CD14-positive monocyte (primary cell): ENCODE measurements at regions not wholly inside any gene's neighbourhood (a gene's known extent, or its start where the extent isn't known, plus 50 kb on each side); places are given as distances from the start of the nearest gene placed in this dataset.

Experiments used
- DNase-seq, 3 donors: peaks; one replicate each; pipeline ENCODE4 v3.0.0-alpha.2; 2011 to 2022
- H2AFZ ChIP-seq: 2 replicates; pipeline ENCODE4 v1.6.0; 2012; ENCODE audit warnings: mild to moderate bottlenecking, low read depth, low read length, inconsistent platforms; ENCODE audit not compliant: insufficient read depth, poor library complexity, severe bottlenecking
- H3K27ac ChIP-seq, 2 donors: 1 replicate in 1 of 2; 2 replicates in 1 of 2; pipeline ENCODE4 v1.5.1; 2012 to 2013; ENCODE audit warnings: low read length in 2 of 2, control low read depth in 1 of 2, inconsistent platforms in 1 of 2, low read depth in 1 of 2, mild to moderate bottlenecking in 1 of 2
- H3K27me3 ChIP-seq, 2 donors: one replicate each; pipeline versions ENCODE4 v1.6.0 to v1.6.1; 2011 to 2013; ENCODE audit warnings: low read length in 2 of 2; ENCODE audit not compliant: control insufficient read depth in 2 of 2, insufficient read depth in 2 of 2
- H3K36me3 ChIP-seq, 2 donors: replicated peaks in 1 of 2; 1 replicate in 1 of 2; 2 replicates in 1 of 2; pipeline versions ENCODE4 v1.5.1 to v1.6.1; 2012 to 2013; ENCODE audit warnings: low read length in 2 of 2, control low read depth in 1 of 2, inconsistent platforms in 1 of 2, mild to moderate bottlenecking in 1 of 2; ENCODE audit not compliant: insufficient read depth in 2 of 2, control insufficient read depth in 1 of 2
- H3K4me1 ChIP-seq, 2 donors: 1 replicate in 1 of 2; 2 replicates in 1 of 2; pipeline versions ENCODE4 v1.5.1 to v1.6.1; 2012 to 2013; ENCODE audit warnings: low read length in 2 of 2, control low read depth in 1 of 2, inconsistent platforms in 1 of 2, mild to moderate bottlenecking in 1 of 2, moderate library complexity in 1 of 2; ENCODE audit not compliant: insufficient read depth in 2 of 2, control insufficient read depth in 1 of 2
- H3K4me2 ChIP-seq: replicated peaks from 2 replicates; pipeline ENCODE3; 2012; ENCODE audit warnings: low read length, moderate library complexity, mild to moderate bottlenecking; ENCODE audit not compliant: poor library complexity, severe bottlenecking; ENCODE audit errors: extremely low read depth
- H3K4me3 ChIP-seq, 3 experiments: fragments of 200-600 bp in 1 of 3; sonication (generic) in 1 of 3; replicated peaks in 1 of 3; 1 replicate in 2 of 3; 2 replicates in 1 of 3; pipeline ENCODE4 v1.5.1; 2011 to 2013; ENCODE audit warnings: low read length in 3 of 3, mild to moderate bottlenecking in 3 of 3, control low read depth in 2 of 3, low read depth in 2 of 3, inconsistent platforms in 1 of 3, moderate library complexity in 1 of 3
- H3K79me2 ChIP-seq: 2 replicates; pipeline ENCODE4 v1.6.0; 2012; ENCODE audit warnings: mild to moderate bottlenecking, control low read depth, inconsistent platforms, low read length, moderate library complexity; ENCODE audit not compliant: insufficient read depth
- H3K9ac ChIP-seq: 2 replicates; pipeline ENCODE4 v1.6.0; 2017; ENCODE audit warnings: low read length, mild to moderate bottlenecking; ENCODE audit not compliant: insufficient read depth, poor library complexity, severe bottlenecking
- H3K9me3 ChIP-seq, 2 donors: replicated peaks in 1 of 2; 1 replicate in 1 of 2; 2 replicates in 1 of 2; pipeline versions ENCODE4 v1.5.1 to v1.6.1; 2012 to 2013; ENCODE audit warnings: low read length in 2 of 2, control low read depth in 1 of 2; ENCODE audit not compliant: control insufficient read depth in 1 of 2, insufficient read depth in 1 of 2
- H4K20me1 ChIP-seq: 2 replicates; pipeline ENCODE4 v1.6.0; 2012; ENCODE audit warnings: mild to moderate bottlenecking, low read length, control low read depth, moderate library complexity; ENCODE audit not compliant: insufficient read depth
- H3K27ac Mint-ChIP-seq, 7 donors: one replicate each; pipeline ENCODE4 v1.8.0; 2020; ENCODE audit warnings: mild to moderate bottlenecking in 7 of 7, mixed read lengths in 7 of 7, moderate library complexity in 6 of 7, inconsistent platforms in 2 of 7
- H3K27me3 Mint-ChIP-seq, 3 donors: one replicate each; pipeline ENCODE4 v1.8.0; 2021 to 2022; ENCODE audit warnings: low read depth in 3 of 3, mild to moderate bottlenecking in 3 of 3, mixed read lengths in 3 of 3, moderate library complexity in 3 of 3, inconsistent platforms in 1 of 3
- H3K36me3 Mint-ChIP-seq, 2 donors: one replicate each; pipeline ENCODE4 v1.8.0; 2020; ENCODE audit warnings: mixed read lengths in 2 of 2, inconsistent platforms in 1 of 2, mild to moderate bottlenecking in 1 of 2
- H3K4me1 Mint-ChIP-seq: one replicate; pipeline ENCODE4 v1.8.0; 2020; ENCODE audit warnings: mild to moderate bottlenecking, mixed read lengths
- H3K4me3 Mint-ChIP-seq, 2 donors: one replicate each; pipeline ENCODE4 v1.8.0; 2020; ENCODE audit warnings: mild to moderate bottlenecking in 2 of 2, mixed read lengths in 2 of 2, moderate library complexity in 1 of 2
- H3K9me3 Mint-ChIP-seq, 7 donors: one replicate each; pipeline ENCODE4 v1.8.0; 2020 to 2022; ENCODE audit warnings: mixed read lengths in 7 of 7, mild to moderate bottlenecking in 6 of 7, moderate library complexity in 6 of 7, inconsistent platforms in 2 of 7
- WGBS: methylation state at CpG from one replicate; pipeline ENCODE4 v1.1.5; 2013; ENCODE audit warnings: missing lambda C conversion rate; ENCODE audit not compliant: insufficient coverage; 5-methylcytosine and 5-hydroxymethylcytosine counted together
- intact Hi-C, 2 donors: fragments of 100-400 bp; cut with micrococcal nuclease; formaldehyde crosslinking; loops; one replicate each; pipeline versions ENCODE4 v1.15.0 to v1.15.1; 2023
- TF ChIP-seq, protein P1 (sequence below): fragments of 200-600 bp; IDR thresholded peaks from one replicate; pipeline ENCODE4 v1.8.0; 2022; ENCODE audit warnings: antibody characterized with exemption, mild to moderate bottlenecking

DNA sequence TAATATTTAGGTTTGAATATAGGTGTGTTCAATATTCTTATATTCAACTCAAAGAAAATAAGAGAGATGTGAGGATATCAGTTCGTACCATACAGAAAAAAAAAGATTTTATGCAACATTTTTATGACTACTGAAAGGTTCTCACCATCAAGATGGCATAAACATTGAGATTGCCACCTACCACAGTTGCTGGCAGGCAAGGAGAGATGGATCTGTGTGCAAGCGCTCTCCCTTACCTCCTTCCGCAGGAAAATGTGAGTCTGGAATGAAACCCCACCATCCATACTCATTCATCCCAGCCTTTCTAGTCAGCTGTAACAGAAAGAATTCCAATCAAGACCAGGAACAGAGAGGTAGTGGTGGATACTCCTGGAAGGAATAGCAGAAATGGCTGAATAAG, 376.9 kb downstream of the PPP3CA start:
- no peaks in the 10 kb centered on the region for H3K27me3 Mint-ChIP-seq
- WGBS = no CpG with 5 or more reads among the region's 3 CpGs
- Histone ChIP-seq H2AFZ (no peak overlapping the region), H3K27me3 (no peaks in the 10 kb centered on the region), H3K27ac (no peak overlapping the region), H4K20me1 (no peaks in the 10 kb centered on the region), H3K4me2 (no peak overlapping the region), H3K4me1 (no peaks in the 10 kb centered on the region), H3K4me3 (no peak overlapping the region), H3K36me3 (no peaks in the 10 kb centered on the region), H3K9ac (no peak overlapping the region), H3K79me2 (no peaks in the 10 kb centered on the region), H3K9me3 (no peaks in the 10 kb centered on the region)
- H3K27ac Mint-ChIP-seq = no peak overlapping the region
- intact Hi-C loops = no loop called here
- H3K36me3 Mint-ChIP-seq = no peaks in the 10 kb centered on the region
- H3K4me3 Mint-ChIP-seq = no peak overlapping the region
- TF ChIP-seq, protein P1, sequence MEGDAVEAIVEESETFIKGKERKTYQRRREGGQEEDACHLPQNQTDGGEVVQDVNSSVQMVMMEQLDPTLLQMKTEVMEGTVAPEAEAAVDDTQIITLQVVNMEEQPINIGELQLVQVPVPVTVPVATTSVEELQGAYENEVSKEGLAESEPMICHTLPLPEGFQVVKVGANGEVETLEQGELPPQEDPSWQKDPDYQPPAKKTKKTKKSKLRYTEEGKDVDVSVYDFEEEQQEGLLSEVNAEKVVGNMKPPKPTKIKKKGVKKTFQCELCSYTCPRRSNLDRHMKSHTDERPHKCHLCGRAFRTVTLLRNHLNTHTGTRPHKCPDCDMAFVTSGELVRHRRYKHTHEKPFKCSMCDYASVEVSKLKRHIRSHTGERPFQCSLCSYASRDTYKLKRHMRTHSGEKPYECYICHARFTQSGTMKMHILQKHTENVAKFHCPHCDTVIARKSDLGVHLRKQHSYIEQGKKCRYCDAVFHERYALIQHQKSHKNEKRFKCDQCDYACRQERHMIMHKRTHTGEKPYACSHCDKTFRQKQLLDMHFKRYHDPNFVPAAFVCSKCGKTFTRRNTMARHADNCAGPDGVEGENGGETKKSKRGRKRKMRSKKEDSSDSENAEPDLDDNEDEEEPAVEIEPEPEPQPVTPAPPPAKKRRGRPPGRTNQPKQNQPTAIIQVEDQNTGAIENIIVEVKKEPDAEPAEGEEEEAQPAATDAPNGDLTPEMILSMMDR = no peak
- H3K4me1 Mint-ChIP-seq = no peaks in the 10 kb centered on the region
- no peak for DNase-seq
- peaks cover 0 to 6% (median 1%) of the 10 kb centered on the region in 7 donors for H3K9me3 Mint-ChIP-seq

- Histone ChIP-seq H3K27me3 (no peaks in the 10 kb centered on the region), H3K4me1 (no peaks in the 10 kb centered on the region), H3K27ac (no peak overlapping the region), H3K9me3 (no peaks in the 10 kb centered on the region), H2AFZ (no peak overlapping the region), H3K4me3 (no peak overlapping the region), H3K79me2 (no peaks in the 10 kb centered on the region), H3K36me3 (no peaks in the 10 kb centered on the region), H4K20me1 (no peaks in the 10 kb centered on the region), H3K4me2 (no peak overlapping the region), H3K9ac (no peak overlapping the region)
- H3K27ac Mint-ChIP-seq = no peak overlapping the region
- TF ChIP-seq, protein P1 = no peak
- H3K9me3 Mint-ChIP-seq = peaks cover 0 to 6% (median 1%) of the 10 kb centered on the region in 7 donors
- no peaks in the 10 kb centered on the region for H3K4me1 Mint-ChIP-seq
- no peak for DNase-seq
- H3K27me3 Mint-ChIP-seq = no peaks in the 10 kb centered on the region
- intact Hi-C loops = no loop called here
- H3K4me3 Mint-ChIP-seq = no peak overlapping the region
- no peaks in the 10 kb centered on the region for H3K36me3 Mint-ChIP-seq
Measured at GRCh38 chr4:100969925-100970324, 377.4 kb downstream of the PPP3CA start.
